GM21526 (cell line): ENCODE measurements at regions not wholly inside any gene's neighbourhood (a gene's known extent, or its start where the extent isn't known, plus 50 kb on each side); places are given as distances from the start of the nearest gene placed in this dataset.
"Not testable (repeated sequence)": the region's sequence is repeated elsewhere in the genome, so short reads cannot be mapped to it uniquely, and the experiment has no call there.

Experiments used
- ATAC-seq: cut with Tn5 transposase; IDR thresholded peaks from one replicate; pipeline ENCODE4 v1.9.1; 2021; ENCODE audit warnings: moderate library complexity; ENCODE audit not compliant: unreplicated experiment, low FRiP score

GRCh38 chr13:44815623-44816022 lies 173.6 kb downstream of the NUFIP1 start:
- ATAC-seq: no peak

- ATAC-seq: no peak
These were observed 174.4 kb downstream of the NUFIP1 start for GRCh38 chr13:44814836-44815235.

- no peak for ATAC-seq
These were observed 175.1 kb downstream of the NUFIP1 start for GRCh38 chr13:44814161-44814560.

GRCh38 chr13:44812818-44813217 lies 176.5 kb downstream of the NUFIP1 start:
- ATAC-seq: no peak

- no peak for ATAC-seq
These were observed 179.0 kb downstream of the NUFIP1 start for GRCh38 chr13:44810061-44810840.

- ATAC-seq: no peak
These were observed 180.1 kb downstream of the NUFIP1 start for GRCh38 chr13:44809190-44809589.

- ATAC-seq: no peak
These were observed 181.1 kb downstream of the NUFIP1 start for GRCh38 chr13:44808185-44808584.

- no peak for ATAC-seq
These were observed 181.7 kb downstream of the NUFIP1 start for GRCh38 chr13:44807449-44808034.

GRCh38 chr13:44806826-44807225 lies 182.4 kb downstream of the NUFIP1 start:
- ATAC-seq: no peak

- no peak for ATAC-seq
These were observed 183.7 kb downstream of the NUFIP1 start for GRCh38 chr13:44805585-44805984.

GRCh38 chr13:44803390-44803789 lies 185.9 kb downstream of the NUFIP1 start:
- no peak for ATAC-seq

GRCh38 chr13:44802491-44802890 lies 186.8 kb downstream of the NUFIP1 start:
- no peak for ATAC-seq

- ATAC-seq: no peak
These were observed 187.3 kb downstream of the NUFIP1 start for GRCh38 chr13:44801990-44802389.

GRCh38 chr13:44800626-44801025 lies 188.6 kb downstream of the NUFIP1 start:
- no peak for ATAC-seq

- ATAC-seq: no peak
These were observed 191.6 kb downstream of the NUFIP1 start for GRCh38 chr13:44797685-44798084.

GRCh38 chr13:44796597-44797490 lies 192.4 kb downstream of the NUFIP1 start:
- no peak for ATAC-seq

- ATAC-seq: not testable (repeated sequence)
These were observed 193.2 kb downstream of the NUFIP1 start for GRCh38 chr13:44796039-44796438.

GRCh38 chr13:44795176-44795575 lies 194.1 kb downstream of the NUFIP1 start:
- no peak for ATAC-seq

- ATAC-seq: no peak
These were observed 197.2 kb downstream of the NUFIP1 start for GRCh38 chr13:44792096-44792495.

- no peak for ATAC-seq
These were observed 199.0 kb downstream of the NUFIP1 start for GRCh38 chr13:44790289-44790688.

GRCh38 chr13:44787617-44788016 lies 201.7 kb downstream of the NUFIP1 start:
- no peak for ATAC-seq
